ENCODE measurements at regions not wholly inside any gene's neighbourhood (a gene's known extent, or its start where the extent isn't known, plus 50 kb on each side); places are given as distances from the start of the nearest gene placed in this dataset.

DNA sequence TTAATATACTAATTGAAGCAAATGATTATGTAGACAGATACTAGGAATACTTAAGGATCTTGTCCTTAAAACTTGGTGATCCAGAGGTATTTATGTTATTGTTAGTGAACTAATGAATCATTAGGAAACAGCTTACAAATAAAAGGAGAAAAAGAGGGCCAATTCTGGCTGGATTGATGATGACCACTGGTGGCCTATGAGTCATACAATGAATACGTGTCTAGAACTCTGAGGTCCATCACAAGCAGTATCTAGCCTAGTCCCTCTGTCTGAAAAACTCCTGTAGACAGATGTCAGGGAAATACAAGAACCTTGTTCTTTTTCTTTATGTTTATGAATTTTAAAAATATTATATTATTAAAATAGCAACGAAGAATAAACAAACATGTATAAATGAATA is 51.7 kb upstream of the RTL1 start:
- DNase-seq (ENCODE audit: low read depth in 2 of 2) = no peak

- no peak for DNase-seq (ENCODE audit: low read depth in 2 of 2)
Measured at GRCh38 chr14:100962494-100962893, 59.0 kb upstream of the RTL1 start.

- no peak for DNase-seq (ENCODE audit: low read depth in 2 of 2)
Measured at GRCh38 chr14:100965296-100965695, 61.8 kb upstream of the RTL1 start.

GRCh38 chr14:100967178-100967577 is 63.7 kb upstream of the RTL1 start:
- DNase-seq (ENCODE audit: low read depth in 2 of 2) = no peak

DNA sequence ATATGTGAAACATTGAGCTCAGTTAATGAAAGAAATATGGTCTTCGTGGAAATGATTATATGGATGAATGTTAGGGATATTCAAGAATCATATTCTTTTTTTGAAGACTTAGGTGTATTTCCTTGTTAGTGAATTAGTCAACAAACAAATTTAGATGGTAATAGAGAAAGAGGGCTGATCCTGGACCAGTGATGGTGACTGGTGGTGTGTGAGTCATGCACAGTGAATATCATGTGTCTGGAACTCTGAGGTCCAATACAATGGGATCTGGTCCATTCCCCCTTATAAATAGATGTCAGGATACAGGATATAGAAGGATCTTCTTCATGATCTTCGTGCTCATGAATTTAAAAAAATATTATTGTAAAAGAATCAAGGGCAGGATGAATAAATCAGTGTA is 64.4 kb upstream of the RTL1 start:
- no peak for DNase-seq (ENCODE audit: low read depth in 2 of 2)

GRCh38 chr14:100972118-100972897 is 68.8 kb upstream of the RTL1 start:
- DNase-seq (ENCODE audit: low read depth in 2 of 2) = no peak

DNA sequence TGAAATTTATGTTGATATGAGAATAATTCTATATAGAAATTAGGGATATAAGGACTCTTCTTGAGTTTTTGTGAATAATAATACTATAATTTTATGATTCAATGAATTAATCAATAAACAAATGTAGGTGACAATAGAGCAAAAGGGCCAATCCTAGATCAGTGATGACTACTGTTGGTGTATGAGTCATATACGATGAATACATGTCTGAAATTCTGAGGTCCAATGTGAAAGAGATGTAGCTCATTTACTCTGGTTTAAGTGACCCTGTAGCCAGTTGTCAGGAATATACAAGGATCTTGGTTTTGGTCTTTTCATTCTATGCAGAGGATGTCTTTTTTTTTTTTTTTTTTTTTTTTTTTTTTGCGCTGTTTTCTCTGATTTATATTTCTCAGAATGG is 72.1 kb upstream of the RTL1 start:
- no peak for DNase-seq (ENCODE audit: low read depth in 2 of 2)

- no peak for DNase-seq (ENCODE audit: low read depth in 2 of 2)
Measured at GRCh38 chr14:100979079-100979478, 75.6 kb upstream of the RTL1 start.

DNA sequence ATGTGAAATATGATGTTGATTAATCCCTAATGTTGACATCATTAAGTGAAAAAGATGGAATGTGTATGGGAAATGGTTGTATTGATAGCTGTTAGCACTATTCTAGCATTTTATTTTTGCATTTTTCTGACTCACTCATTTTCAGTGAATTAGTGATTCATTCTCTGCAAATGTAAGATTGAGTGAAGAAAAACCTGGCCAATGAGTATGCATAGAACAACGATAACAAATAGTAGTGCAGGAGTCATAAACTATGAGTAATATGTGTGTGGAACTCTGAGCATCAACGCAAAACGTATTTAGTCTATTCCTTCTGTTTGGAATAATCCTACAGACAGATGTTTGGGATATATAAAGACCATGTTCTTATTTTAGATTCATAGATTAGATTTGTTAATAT is 76.3 kb upstream of the RTL1 start:
- no peak for DNase-seq (ENCODE audit: low read depth in 2 of 2)

DNA sequence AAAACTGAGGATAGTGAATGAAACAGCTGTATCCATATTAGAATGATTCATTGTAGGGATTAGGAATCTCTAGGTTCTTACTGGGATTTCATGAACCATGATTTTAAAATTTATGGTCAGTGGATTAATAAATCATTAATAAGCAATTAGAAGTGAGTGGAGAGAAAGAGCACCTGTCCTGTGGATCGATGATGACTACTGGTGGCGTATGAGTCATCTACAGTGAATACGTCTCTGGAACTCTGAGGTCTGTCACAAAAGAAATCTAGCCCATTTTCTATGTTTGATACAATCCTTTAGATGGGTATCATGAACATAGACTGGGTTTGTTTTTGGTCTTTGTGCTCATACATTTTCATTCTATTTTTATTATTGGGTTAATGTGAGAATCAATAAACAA is 77.3 kb upstream of the RTL1 start:
- DNase-seq (ENCODE audit: low read depth in 2 of 2) = no peak

- DNase-seq (ENCODE audit: low read depth in 2 of 2) = no peak
Measured at GRCh38 chr14:100981809-100982208, 78.3 kb upstream of the RTL1 start.

DNA sequence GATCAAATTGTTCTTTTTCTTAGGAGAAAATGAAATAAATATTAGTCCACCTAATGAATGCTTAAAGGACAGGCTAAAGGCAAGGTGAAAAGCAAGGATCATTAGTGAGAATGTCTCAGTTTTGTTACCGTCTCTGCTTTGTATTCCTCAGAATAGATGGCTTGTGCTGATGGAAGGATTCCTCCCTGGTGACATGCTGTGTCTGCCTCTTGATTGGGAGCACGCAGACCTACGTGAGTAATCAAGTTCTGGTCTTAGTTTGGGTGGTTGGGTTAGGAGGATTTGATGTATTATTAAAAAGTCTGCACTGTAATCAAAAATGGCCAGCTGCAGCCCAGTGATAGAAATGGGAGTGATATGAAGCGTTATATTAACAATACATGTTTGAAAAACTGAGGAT is 78.8 kb upstream of the RTL1 start:
- no peak for DNase-seq (ENCODE audit: low read depth in 2 of 2)

GRCh38 chr14:100982762-100983161 is 79.2 kb upstream of the RTL1 start:
- DNase-seq (ENCODE audit: low read depth in 2 of 2) = no peak

DNA sequence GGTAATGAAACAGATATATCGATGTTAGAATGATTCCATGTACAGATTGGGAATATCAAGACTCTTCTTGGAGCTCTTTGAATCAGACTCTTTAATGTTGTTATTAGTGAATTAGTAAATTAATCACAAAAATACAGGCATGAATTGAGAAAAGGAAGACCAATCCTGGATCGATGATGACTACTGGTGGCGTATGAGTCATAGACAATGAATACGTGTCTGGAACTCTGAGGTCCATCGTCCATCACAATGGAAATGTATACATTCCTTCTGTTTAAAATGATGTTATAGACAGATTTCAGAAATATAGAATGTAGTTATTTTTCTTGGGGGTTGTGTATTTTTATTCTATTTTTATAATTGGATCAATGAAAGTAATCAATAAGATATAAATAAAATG is 80.2 kb upstream of the RTL1 start:
- DNase-seq (ENCODE audit: low read depth in 2 of 2) = no peak

DNA sequence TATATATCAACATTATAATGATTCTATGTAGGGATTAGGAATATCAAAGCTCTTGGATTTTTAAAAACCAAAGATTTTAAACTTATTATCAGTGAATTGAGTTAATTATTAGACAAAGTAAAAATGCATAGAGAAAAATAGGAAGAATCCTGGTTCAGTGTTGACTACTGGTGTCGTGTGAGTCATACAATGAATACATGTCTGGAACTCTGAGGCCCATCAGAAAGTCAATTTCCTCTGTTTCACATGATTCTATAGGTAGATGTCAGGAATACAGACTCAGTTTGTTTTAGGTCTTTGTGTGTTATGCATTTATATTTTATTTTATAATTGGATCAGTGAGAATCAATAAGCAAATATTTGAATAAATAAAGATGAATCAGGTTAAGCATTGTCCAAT is 84.5 kb upstream of the RTL1 start:
- no peak for DNase-seq (ENCODE audit: low read depth in 2 of 2)

DNA sequence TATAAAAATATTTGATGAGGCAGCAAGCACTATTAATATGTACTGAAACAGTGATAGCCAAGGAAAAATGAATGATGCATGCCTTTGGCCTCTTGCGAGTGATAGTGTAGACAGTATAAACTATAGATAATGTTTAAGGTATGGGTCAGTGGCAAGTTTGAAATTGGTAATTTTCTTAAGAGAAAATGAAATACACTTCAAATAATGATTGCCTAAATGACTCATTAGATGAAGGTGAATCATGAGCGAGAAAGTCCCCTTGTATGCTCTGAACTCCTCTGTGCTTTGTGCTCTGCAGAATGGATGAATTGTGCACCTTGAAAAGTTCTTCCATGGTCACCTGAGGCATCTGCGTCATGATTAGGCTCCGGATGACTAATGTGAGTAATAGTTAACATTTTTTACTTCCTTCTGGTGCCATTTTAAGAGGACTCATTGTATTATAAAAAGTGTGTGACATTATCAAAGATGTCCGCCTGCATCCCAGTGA is 84.9 kb upstream of the RTL1 start:
- DNase-seq (ENCODE audit: low read depth in 2 of 2) = no peak

- no peak for DNase-seq (ENCODE audit: low read depth in 2 of 2)
Measured at GRCh38 chr14:100988956-100989355, 85.4 kb upstream of the RTL1 start.

- DNase-seq (ENCODE audit: low read depth in 2 of 2) = no peak
Measured at GRCh38 chr14:100989924-100990323, 86.4 kb upstream of the RTL1 start.

DNA sequence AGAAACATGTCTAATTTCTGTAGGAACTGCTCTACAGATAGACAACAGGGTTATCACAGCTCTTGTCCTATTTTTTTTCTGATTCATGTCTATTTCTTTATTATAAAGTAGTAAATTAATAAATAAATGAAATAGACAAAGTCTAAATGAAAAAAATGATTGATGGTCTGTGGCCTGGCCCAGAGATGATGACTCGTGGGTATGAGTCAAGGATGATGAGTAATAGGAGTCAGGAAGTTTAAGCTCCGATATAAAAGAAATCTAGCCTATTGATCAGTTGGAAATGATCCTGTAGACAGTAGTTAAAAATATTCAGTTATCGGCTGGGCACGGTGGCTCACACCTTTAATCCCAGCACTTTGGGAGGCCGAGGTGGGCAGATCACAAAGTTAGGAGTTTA is 90.6 kb upstream of the RTL1 start:
- DNase-seq (ENCODE audit: low read depth in 2 of 2) = no peak

- DNase-seq (ENCODE audit: low read depth in 2 of 2) = no peak
Measured at GRCh38 chr14:100994756-100995330, 91.3 kb upstream of the RTL1 start.

DNA sequence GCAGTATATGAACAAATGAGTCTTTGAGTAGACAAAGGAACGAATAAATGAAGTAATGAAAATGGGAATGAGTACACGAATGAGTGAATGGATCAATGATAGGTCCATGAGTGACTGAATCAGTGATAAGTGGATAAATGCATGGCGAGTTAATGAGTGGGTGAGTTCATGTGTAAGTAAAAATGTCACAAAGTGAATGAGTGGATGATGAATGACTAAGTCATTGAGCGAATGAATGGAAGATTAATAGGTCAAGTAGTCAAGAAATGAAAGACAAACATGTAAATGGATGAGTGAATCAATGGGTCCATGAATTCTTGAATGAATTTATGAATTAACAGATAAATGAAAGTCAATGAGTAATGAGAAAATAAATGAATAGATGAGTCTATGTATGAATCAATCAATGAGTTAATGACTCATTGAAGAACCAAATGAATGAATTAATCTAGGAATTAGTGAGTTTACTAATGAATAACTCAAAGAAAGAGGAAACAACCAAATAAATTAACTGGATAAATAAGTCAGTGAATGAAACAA is 97.3 kb upstream of the RTL1 start:
- no peak for DNase-seq (ENCODE audit: low read depth in 2 of 2)

DNA sequence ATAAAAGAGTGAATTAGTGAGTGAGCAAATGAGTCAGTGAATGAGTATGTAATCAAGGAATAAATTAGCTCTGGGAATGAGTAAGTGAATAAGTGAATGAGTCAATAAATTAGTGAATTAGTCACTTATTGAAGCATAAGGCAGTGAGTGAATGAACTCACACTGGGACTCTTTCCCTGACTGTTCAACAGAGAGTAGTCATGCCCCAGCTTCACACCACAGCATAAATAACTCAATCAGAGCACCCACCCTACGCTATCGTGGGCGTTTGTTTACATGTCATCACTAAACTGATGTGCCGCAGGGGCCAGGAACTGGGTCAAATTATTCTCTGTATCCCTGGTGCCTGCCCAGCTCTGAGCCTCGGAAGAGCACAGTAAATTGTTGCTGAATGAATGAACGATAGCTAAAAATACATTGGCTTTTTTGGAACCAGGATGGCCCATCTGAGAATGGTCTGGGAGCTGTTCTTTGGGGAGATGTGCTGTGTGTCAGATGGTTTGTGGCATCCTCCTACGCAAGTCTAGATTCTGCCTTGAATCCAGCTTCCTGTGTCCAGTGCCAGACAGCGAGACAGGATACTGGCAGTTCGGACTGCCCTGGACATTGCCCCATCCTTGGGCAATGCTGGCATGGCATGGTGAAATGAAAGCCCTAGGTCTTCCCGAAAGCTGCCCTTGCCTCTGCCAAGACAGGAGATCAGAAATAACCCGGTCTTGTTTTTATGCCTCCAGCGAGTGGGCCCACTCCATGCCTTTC is 98.0 kb upstream of the RTL1 start:
- DNase-seq (ENCODE audit: low read depth in 2 of 2) = no peak

GRCh38 chr14:101002738-101003137 is 99.2 kb upstream of the RTL1 start:
- no peak for DNase-seq (ENCODE audit: low read depth in 2 of 2)

All from stimulated activated CD8-positive, alpha-beta memory T cell treated with anti-CD3 and anti-CD28 coated beads, Interleukin-15, amount 100 ng/mL, for 4 hours (primary cell).